ENCODE measurements at regions not wholly inside any gene's neighbourhood (a gene's known extent, or its start where the extent isn't known, plus 50 kb on each side); places are given as distances from the start of the nearest gene placed in this dataset.
A peak's percentile ranks its signal among the peaks of the same experiment; 100 is the strongest.
"Not testable (repeated sequence)": the region's sequence is repeated elsewhere in the genome, so short reads cannot be mapped to it uniquely, and the experiment has no call there.

DNA sequence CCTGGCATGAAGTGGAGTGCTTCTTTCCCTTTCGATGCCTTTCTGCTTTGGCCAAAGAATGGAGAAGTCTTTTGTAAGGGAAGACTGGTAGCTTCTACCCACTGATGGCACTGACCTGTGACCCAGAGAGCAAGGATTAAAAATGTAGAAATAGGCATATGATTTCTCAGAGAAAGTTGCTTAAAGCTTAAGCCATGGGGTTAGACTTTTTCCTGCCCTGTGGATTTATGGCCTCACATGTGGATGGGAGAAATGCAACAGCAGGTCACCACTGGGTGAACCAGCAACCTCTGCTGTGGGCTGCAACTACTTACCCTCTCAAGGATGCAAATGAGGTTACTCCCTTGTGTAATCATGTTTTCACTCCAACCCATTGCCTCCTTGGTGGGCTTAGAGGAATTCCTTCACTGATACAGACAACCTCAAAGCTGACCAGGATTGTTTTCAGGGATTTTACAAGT is 86.7 kb upstream of the CDC42EP3 start:
- DNase-seq (ENCODE audit: low spot score) = not testable (repeated sequence)

DNA sequence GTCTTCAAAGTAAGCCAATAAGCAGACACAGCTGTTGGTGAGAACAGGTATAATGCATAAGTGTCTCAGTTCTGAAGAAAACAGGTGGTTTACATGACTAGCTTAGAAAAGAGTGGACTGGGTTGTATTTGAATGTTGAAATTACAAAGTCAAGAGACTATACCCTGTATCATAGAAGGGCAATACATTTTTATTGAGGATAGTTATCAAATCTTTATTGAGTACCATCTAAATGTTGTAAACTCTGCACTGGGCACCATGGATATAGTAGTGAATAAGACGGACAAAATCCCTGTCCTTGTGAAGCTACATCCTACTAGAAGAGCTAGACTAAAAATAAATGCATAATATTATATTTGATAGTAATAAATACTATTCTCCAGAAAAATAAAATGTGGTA is 88.5 kb upstream of the CDC42EP3 start:
- not testable (repeated sequence) for DNase-seq (ENCODE audit: low spot score)

DNA sequence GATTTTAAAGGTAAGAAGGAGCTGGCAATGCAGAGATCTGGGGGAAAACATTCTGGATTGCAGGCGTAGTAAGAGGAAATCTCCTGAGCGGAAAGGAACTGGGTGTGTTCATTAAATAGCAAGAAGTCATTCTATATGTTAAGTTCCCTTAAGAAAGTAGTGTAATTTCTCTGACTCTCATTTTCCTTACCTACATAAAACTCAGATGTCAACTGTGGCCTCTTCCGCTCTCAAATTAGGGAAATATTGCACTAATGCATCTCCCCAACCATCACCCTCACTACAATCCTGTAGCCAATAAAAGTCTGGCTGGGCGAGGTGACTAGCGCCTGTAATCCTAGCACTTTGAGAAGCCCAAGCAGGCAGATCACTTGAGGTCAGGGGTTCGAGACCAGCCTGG is 89.0 kb upstream of the CDC42EP3 start:
- DNase-seq (ENCODE audit: low spot score) = no peak

DNA sequence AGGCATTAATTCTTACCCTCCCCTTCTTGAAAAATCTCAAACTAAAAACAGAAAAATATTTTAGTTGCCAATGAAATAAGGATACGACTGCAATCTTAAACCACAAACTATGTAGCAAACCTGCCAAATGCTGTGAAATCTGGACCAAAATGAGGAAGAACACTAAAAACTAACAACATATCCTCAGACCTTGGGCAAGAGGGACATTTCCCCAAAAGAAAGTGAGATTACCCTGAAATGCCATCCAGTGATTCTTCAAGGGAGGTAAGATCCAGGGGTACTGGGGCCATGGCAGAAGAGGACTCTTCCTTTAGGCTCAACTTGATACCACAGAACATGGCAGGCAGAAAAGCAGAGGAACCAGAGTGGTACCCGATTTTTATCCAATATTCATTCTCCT is 90.8 kb upstream of the CDC42EP3 start:
- not testable (repeated sequence) for DNase-seq (ENCODE audit: low spot score)

DNA sequence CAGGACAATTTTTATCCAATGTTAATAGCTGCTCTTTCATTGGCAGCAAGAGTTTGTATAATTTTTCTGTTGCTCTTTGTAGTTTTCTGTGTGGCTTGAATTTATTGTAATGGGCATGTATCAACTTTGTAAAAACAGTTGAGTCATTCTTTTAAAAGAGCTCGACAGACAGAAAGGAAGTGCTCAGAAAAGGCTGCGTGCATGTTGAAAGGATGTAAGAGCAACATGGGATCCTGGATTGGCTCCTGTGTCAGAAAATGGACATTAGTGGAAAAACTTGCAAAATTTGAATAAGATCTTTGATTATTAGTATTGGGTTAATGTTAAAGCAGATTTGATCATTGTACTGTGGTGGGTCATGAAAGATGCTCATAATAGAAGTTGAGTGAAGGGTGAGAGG is 93.3 kb upstream of the CDC42EP3 start:
- DNase-seq (ENCODE audit: low spot score) = no peak

DNA sequence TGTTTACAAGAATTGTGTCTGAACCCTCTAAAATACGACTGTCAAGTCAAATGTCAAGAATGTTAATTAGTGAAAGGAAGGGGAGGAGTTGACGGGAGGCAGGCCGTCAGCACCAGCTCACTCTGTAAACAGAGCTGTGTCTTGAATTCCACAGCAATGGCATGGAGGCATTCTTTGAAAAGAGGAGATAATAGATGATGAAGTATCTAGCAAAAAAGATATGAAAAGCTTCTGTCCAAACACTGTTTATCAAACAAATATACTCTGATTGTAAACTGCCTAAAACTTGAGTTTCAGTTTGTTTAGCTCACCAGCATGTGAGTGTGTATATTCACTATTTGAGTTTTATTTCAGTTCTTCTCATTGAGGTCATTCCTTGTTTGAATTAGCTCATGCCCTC is 94.7 kb upstream of the CDC42EP3 start:
- no peak for DNase-seq (ENCODE audit: low spot score)

DNA sequence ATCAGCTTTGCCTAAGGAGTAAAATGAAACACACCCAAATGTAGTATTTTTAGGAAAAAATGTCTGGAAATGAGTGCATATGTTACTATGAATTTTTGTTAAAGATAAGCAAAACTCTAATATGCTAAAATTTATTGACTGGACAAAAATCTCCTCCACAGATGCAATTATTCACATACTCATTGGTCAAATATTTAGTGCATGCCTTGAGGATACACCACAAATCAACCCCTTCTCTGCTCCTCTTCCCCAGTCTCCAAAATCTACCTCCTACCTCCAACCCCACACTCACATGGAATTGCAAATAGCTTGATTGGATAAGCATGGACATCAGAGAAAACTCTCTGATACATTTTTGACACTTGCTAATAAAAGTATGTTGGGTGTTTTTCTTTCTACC is 95.6 kb upstream of the CDC42EP3 start:
- DNase-seq (ENCODE audit: low spot score) = no peak

DNA sequence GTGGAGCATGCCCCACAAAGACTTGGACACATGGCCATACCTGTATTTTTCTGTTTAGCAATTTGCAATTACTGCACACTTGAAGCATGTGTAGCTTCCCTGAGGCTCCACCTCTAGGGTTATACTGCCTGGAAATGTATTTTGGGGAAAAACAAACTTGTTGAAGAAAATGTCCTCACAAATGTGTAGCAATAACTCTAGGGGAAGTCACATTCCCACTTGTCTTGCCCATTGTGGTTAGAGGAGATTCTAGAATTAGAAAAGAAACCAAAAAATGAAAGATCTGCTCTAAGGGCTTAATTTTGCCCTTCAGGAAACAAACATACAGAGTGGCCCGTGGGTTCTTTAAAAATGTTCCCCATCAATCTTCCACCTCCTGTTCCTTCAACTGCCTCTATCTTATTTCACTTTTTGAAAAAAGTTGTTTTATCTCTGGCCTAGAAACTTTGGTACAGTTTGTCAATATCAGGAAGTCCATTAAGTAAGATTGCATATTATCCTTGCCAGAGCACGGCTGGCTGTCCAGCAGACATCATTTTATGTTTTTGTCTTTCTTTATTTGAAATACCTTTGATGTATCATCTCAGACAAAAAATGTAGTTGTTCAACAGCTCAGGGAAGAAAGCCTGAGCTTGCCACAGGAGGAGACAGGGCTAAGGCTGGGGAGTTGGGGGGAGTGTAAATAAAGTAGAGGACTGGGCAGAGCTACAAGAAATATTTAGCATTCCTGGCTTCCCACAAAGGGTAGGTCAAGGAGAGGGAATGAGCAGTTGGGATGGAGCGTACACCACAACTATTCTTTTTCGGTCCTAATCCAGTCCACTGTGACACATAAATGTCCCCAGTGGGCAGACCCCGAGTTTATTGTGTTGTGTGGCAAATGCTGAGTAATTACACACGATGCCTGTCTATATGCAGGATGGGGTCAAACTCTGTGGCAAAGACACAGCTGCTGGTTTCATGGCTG is 96.8 kb upstream of the CDC42EP3 start:
- peak; percentile 83 for DNase-seq (ENCODE audit: low spot score)

DNA sequence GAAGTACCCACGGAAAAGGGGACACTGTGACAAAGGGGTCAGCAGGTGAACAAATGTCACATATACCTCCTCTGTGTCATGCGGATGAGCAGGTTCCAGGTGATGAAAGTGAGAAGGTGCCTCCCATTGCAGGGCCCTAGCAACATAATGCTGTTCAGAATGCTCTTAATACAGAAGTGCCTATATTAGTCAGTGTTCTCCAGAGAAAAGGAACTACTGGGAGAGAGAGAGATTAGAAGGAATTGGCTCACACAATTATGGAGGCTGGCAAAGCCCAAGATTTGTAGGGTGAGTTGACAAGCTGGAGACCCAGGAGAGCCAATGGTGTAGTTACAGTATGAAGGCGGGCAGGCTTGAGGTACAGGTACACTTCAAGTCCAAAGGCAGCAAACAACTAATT is 98.1 kb upstream of the CDC42EP3 start:
- no peak for DNase-seq (ENCODE audit: low spot score)

DNA sequence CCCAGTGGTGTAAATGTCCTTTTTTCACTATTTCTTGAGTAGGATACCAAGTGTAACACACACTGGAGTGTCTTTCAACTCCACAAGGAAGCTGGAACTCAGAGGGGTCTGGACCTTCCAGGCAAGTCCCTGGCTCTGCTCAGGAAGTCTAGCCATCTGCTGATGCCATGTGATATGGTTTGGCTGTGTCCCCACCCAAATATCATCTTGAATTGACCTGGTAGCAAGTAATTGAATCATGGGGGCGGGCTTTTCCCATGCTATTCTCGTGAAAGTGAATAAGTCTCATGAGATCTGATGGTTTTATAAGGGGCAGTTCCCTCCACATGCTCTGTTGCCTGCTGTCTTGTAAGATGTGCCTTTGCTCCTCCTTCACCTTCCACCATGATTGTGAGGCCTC is 99.4 kb upstream of the CDC42EP3 start:
- DNase-seq (ENCODE audit: low spot score) = no peak

DNA sequence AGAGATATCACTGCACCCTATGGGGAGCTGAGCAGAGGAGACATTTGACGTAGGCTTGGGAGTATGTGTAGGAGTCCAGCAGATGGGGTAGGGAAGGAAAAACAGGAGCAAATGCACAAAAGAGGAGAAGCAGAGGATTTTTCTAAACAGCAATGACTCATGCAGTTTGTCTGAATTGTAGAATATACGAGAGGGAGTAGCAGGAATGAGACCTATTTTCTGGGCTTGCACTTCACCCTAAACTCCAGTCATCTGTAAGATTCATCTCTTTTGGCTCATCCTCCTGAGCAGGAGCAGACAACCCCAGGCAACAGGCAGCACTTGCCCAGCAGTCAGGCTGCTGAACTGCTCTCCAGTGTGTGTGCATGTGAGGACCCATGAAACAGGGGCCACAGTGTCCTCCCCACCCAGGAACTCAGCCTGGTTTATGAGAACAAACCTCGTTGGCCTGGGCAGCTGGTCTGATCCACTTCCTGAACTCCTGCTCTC is 100.2 kb upstream of the CDC42EP3 start:
- DNase-seq (ENCODE audit: low spot score) = peak; percentile 28

DNA sequence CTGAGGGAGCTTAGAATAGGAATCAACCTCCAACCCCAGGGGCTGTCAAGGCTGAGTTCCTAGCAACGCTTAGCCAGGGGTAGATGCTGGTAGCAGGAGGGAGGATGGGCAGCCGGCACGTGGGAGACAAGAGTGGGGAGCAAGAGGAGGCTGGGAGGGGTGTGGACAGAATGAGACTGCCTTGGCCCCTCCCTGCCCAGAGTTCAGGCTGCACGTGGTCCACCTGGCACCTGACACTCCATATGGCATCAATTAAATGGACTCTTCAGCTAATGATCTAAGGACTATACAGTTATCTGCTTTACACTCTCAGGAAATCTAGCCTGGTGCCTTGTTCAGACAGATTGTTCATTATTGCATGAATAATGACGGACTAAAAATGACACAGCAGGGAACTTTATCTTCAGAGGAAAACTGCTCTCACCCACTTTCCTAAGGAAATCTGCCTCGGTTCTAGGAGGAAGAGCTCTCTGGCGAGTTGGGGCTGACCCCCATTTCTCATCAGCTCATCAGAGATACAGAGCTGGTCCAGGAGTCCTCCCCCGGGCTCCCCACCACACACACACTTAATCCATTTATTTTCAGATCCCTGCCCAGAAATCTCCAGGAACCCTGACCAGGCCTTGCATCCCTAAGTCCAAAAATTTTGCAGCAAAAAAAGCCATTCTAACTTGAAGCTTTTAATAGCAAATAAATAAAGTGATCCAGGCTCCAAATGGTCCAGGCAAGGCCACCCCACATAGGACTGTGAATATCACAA is 102.1 kb upstream of the CDC42EP3 start:
- no peak for DNase-seq (ENCODE audit: low spot score)

DNA sequence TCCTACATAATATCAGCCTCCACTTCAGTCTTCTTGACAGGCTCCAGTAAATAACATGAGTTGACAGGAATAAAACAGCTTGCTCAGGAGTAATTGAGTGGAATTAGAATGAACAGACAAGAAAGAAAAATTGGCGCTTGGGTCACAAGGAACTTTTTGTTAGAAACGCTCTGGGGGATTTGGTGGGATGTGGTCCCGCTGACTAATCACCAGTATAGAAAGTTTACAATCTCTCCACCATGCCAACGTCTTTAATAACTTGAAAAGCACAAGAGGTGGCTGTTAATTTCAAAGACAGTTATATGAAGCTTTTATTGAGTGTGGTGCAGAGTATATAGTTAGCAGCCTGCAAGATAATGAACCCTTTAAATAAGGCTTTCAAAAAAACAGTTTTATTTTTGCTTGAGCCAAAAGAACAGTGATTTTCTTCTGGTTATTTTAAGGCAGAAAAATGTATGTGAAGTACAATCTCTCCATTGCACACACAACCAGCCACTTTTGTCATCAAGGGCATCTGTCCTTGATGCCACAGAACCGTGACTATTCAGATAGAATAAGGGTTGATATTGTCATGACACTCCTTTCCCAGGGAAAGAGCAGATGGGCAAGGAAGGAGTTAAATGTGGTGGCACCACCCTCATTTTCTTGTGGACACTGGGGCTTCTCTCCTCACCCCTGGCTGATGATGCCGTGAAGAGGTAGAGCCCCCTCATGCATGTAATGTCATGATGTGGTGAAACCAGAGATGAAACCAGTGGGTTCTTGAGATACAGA is 102.9 kb upstream of the CDC42EP3 start:
- not testable (repeated sequence) for DNase-seq (ENCODE audit: low spot score)

DNA sequence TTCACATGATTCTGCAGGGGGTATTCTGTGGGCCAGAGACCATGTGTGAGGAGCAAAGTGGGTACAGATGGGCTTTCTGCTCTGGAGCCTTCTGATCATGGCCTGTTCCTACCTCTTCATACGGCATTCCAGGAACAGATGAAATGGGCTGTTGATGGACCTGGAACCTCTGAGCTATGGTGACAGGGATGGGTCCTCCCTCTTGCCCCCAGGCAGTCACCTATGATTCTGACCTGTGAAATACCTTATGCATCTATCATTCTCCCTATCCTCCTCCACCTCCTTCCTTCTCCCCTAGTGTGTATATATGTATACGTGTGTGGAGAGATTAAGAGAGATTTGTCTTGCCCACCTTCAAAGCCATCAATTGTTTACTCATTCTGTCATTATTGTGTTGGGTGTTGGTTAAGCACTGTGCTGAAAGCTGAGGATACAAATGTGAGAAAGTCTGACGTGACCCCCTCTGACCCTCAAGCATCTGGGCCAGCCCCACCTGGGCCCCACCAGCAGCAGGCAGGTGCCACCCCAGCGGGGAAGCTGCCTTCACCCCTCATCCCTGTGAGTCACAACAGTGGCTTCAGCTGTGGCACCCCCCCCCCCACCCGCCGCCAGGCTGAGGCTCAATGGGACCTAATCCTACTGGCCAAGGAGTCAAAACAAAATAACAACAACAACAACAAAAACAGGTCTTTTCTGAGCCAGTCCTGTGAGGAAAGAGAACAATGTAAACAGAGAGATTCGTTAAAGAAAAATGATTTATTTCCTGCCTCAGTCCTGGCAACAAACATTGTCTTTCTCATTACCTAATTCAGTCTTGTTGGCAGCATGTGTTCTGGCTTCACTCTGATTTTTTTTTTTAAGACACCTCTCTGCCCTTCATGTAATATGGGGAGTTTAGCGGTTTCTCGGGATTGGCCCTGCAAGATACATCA is 103.8 kb upstream of the CDC42EP3 start:
- DNase-seq (ENCODE audit: low spot score) = no peak

DNA sequence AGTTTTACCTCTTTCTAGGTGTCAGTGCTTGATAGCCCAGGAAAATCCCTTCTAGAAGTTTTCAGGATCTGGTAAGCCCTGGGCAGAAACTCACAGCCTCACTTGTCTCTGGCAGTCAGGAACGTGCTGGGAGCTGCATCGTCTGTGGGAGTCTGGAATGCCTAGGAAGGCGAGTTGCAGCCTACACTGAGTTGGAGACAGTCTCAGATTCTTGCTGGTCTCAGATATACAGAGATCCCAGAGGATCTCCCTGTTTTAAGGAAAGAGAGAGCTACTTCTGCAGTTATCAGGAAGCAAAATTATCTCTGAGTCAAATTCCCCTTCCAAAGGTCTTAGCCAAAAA is 104.4 kb upstream of the CDC42EP3 start:
- peak; percentile 73 for DNase-seq (ENCODE audit: low spot score)

DNA sequence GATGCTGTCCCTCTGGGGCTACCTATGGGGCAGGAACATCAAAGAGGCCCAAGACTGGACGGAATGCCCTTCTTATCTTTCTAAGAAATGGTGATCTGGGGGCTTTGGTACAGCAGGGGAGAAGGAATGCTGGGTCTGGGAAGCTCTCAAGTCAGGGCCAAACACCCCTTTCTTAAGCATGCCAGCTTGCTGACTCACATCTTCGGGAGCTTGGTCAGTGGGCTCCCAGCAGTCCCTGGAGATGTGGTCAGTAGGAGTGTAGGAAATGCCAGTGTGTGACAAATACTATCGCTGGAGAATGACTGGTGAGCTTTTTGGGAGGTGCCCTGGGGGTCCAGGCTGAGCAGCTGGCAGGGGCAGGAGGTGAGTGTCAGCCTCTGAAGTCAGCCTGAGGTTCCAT is 105.0 kb upstream of the CDC42EP3 start:
- peak; percentile 80 for DNase-seq (ENCODE audit: low spot score)

DNA sequence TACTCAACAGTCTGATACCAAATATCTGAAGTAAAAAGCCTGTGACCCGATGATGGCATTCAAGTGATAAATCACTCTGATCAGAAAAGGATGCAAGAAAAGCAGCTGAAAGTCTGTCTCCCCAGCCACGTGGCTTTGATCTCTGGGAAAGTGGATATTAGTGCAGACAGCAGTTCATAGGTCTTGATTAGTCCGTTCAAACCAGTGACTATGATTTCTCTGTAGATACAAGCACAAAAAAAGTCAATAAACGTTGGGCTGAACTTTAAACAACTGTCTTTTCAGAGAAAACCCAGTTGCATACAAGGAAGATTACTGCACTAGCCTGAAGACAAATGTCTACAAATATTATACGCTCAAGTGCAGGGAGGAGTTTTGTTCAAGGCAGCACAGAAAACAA is 107.7 kb upstream of the CDC42EP3 start:
- no peak for DNase-seq (ENCODE audit: low spot score)

DNA sequence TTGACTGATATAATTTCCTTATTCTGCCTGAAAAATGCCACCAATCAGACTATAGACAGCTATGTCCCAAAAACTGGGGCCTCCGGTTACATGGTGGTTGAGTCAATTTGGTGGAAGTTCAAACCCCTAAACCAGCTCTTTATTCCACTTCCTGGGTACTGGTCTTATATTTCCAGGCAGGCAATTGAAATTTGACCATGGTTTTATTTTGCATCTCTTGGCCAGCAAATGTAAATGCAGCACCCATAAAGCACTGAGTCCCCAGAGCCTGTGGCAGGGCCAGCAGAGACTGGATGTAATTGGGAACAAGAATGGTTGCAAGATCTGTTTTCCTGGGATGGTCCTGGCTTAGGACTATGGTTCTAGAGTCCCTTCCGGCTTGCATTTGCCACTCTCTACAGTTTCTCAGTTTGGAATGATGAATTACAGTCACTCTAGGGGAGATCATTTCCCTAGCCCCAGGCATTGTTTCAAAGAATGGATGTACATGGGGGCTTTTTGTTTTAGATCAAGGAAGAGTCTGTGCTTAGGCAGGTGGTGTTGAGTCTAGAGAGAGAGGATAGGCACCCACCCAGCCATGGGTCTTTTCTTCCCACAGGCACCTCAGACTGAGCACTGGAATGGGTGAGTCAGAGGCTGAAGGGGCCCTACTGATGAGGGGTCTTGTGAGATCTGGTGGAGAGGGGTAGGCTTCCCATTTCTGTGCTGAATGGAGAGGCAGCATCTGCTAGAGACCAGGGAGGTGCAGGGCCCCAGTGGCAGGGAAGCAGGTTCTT is 108.4 kb upstream of the CDC42EP3 start:
- DNase-seq (ENCODE audit: low spot score) = no peak

DNA sequence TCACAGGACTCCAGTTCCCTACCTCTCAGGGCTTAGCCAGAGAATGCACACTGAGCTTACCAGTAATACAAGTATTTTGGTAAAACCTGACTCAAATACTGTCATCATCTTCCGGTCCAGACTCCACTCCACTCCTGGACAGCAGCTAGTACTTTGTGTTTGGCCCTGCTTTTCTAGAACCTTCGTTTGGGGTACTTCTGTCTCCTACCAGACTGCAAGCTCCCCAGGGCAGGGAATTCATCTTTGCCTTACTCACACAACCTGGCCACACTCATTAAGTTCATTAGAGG is 108.9 kb upstream of the CDC42EP3 start:
- peak; percentile 30 for DNase-seq (ENCODE audit: low spot score)

DNA sequence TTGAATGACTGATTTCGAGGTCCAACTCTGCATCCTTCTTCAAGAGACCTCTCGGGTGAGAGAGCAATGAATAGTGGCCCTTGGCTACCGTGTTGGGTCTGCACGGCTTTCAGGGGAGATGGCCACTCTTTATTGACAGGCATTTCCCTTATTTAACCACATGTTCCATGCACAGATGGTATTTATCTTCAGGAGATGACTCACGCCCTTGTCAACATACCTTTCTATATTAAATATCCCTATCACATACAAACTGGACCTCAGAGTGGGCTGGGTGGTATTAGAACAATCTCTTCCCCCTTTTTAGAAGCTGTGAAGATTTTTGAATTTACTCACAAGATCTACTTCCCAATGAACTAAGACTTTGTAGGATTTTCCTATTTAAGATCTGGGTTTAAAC is 109.6 kb upstream of the CDC42EP3 start:
- no peak for DNase-seq (ENCODE audit: low spot score)

Data from AG20443 (cell line).